CD14-positive monocyte (primary cell): ENCODE measurements at regions not wholly inside any gene's neighbourhood (a gene's known extent, or its start where the extent isn't known, plus 50 kb on each side); places are given as distances from the start of the nearest gene placed in this dataset.
A peak's percentile ranks its signal among the peaks of the same experiment; 100 is the strongest.

Experiments used
- DNase-seq, 3 donors: peaks; one replicate each; pipeline ENCODE4 v3.0.0-alpha.2; 2011 to 2022
- H2AFZ ChIP-seq: 2 replicates; pipeline ENCODE4 v1.6.0; 2012; ENCODE audit warnings: mild to moderate bottlenecking, low read depth, low read length, inconsistent platforms; ENCODE audit not compliant: insufficient read depth, poor library complexity, severe bottlenecking
- H3K27ac ChIP-seq, 2 donors: 1 replicate in 1 of 2; 2 replicates in 1 of 2; pipeline ENCODE4 v1.5.1; 2012 to 2013; ENCODE audit warnings: low read length in 2 of 2, control low read depth in 1 of 2, inconsistent platforms in 1 of 2, low read depth in 1 of 2, mild to moderate bottlenecking in 1 of 2
- H3K27me3 ChIP-seq, 2 donors: one replicate each; pipeline versions ENCODE4 v1.6.0 to v1.6.1; 2011 to 2013; ENCODE audit warnings: low read length in 2 of 2; ENCODE audit not compliant: control insufficient read depth in 2 of 2, insufficient read depth in 2 of 2
- H3K36me3 ChIP-seq, 2 donors: replicated peaks in 1 of 2; 1 replicate in 1 of 2; 2 replicates in 1 of 2; pipeline versions ENCODE4 v1.5.1 to v1.6.1; 2012 to 2013; ENCODE audit warnings: low read length in 2 of 2, control low read depth in 1 of 2, inconsistent platforms in 1 of 2, mild to moderate bottlenecking in 1 of 2; ENCODE audit not compliant: insufficient read depth in 2 of 2, control insufficient read depth in 1 of 2
- H3K4me1 ChIP-seq, 2 donors: 1 replicate in 1 of 2; 2 replicates in 1 of 2; pipeline versions ENCODE4 v1.5.1 to v1.6.1; 2012 to 2013; ENCODE audit warnings: low read length in 2 of 2, control low read depth in 1 of 2, inconsistent platforms in 1 of 2, mild to moderate bottlenecking in 1 of 2, moderate library complexity in 1 of 2; ENCODE audit not compliant: insufficient read depth in 2 of 2, control insufficient read depth in 1 of 2
- H3K4me2 ChIP-seq: replicated peaks from 2 replicates; pipeline ENCODE3; 2012; ENCODE audit warnings: low read length, moderate library complexity, mild to moderate bottlenecking; ENCODE audit not compliant: poor library complexity, severe bottlenecking; ENCODE audit errors: extremely low read depth
- H3K4me3 ChIP-seq, 3 experiments: fragments of 200-600 bp in 1 of 3; sonication (generic) in 1 of 3; replicated peaks in 1 of 3; 1 replicate in 2 of 3; 2 replicates in 1 of 3; pipeline ENCODE4 v1.5.1; 2011 to 2013; ENCODE audit warnings: low read length in 3 of 3, mild to moderate bottlenecking in 3 of 3, control low read depth in 2 of 3, low read depth in 2 of 3, inconsistent platforms in 1 of 3, moderate library complexity in 1 of 3
- H3K79me2 ChIP-seq: 2 replicates; pipeline ENCODE4 v1.6.0; 2012; ENCODE audit warnings: mild to moderate bottlenecking, control low read depth, inconsistent platforms, low read length, moderate library complexity; ENCODE audit not compliant: insufficient read depth
- H3K9ac ChIP-seq: 2 replicates; pipeline ENCODE4 v1.6.0; 2017; ENCODE audit warnings: low read length, mild to moderate bottlenecking; ENCODE audit not compliant: insufficient read depth, poor library complexity, severe bottlenecking
- H3K9me3 ChIP-seq, 2 donors: replicated peaks in 1 of 2; 1 replicate in 1 of 2; 2 replicates in 1 of 2; pipeline versions ENCODE4 v1.5.1 to v1.6.1; 2012 to 2013; ENCODE audit warnings: low read length in 2 of 2, control low read depth in 1 of 2; ENCODE audit not compliant: control insufficient read depth in 1 of 2, insufficient read depth in 1 of 2
- H4K20me1 ChIP-seq: 2 replicates; pipeline ENCODE4 v1.6.0; 2012; ENCODE audit warnings: mild to moderate bottlenecking, low read length, control low read depth, moderate library complexity; ENCODE audit not compliant: insufficient read depth
- H3K27ac Mint-ChIP-seq, 7 donors: one replicate each; pipeline ENCODE4 v1.8.0; 2020; ENCODE audit warnings: mild to moderate bottlenecking in 7 of 7, mixed read lengths in 7 of 7, moderate library complexity in 6 of 7, inconsistent platforms in 2 of 7
- H3K27me3 Mint-ChIP-seq, 3 donors: one replicate each; pipeline ENCODE4 v1.8.0; 2021 to 2022; ENCODE audit warnings: low read depth in 3 of 3, mild to moderate bottlenecking in 3 of 3, mixed read lengths in 3 of 3, moderate library complexity in 3 of 3, inconsistent platforms in 1 of 3
- H3K36me3 Mint-ChIP-seq, 2 donors: one replicate each; pipeline ENCODE4 v1.8.0; 2020; ENCODE audit warnings: mixed read lengths in 2 of 2, inconsistent platforms in 1 of 2, mild to moderate bottlenecking in 1 of 2
- H3K4me1 Mint-ChIP-seq: one replicate; pipeline ENCODE4 v1.8.0; 2020; ENCODE audit warnings: mild to moderate bottlenecking, mixed read lengths
- H3K4me3 Mint-ChIP-seq, 2 donors: one replicate each; pipeline ENCODE4 v1.8.0; 2020; ENCODE audit warnings: mild to moderate bottlenecking in 2 of 2, mixed read lengths in 2 of 2, moderate library complexity in 1 of 2
- H3K9me3 Mint-ChIP-seq, 7 donors: one replicate each; pipeline ENCODE4 v1.8.0; 2020 to 2022; ENCODE audit warnings: mixed read lengths in 7 of 7, mild to moderate bottlenecking in 6 of 7, moderate library complexity in 6 of 7, inconsistent platforms in 2 of 7
- CTCF ChIP-seq: fragments of 200-600 bp; IDR thresholded peaks from one replicate; pipeline ENCODE4 v1.8.0; 2022; ENCODE audit warnings: antibody characterized with exemption, mild to moderate bottlenecking
- WGBS: methylation state at CpG from one replicate; pipeline ENCODE4 v1.1.5; 2013; ENCODE audit warnings: missing lambda C conversion rate; ENCODE audit not compliant: insufficient coverage; 5-methylcytosine and 5-hydroxymethylcytosine counted together
- intact Hi-C, 2 donors: fragments of 100-400 bp; cut with micrococcal nuclease; formaldehyde crosslinking; loops; one replicate each; pipeline versions ENCODE4 v1.15.0 to v1.15.1; 2023

GRCh38 chr2:79368116-79368630 lies 144.7 kb upstream of the CTNNA2 start:
- Histone ChIP-seq H3K4me3 (no peak overlapping the region), H3K36me3 (no peaks in the 10 kb centered on the region), H2AFZ (no peak overlapping the region), H4K20me1 (no peaks in the 10 kb centered on the region), H3K9ac (no peak overlapping the region), H3K27me3 (no peaks in the 10 kb centered on the region), H3K27ac (no peak overlapping the region), H3K4me1 (no peaks in the 10 kb centered on the region), H3K79me2 (no peaks in the 10 kb centered on the region), H3K4me2 (no peak overlapping the region), H3K9me3 (peaks cover 0 to 7% of the 10 kb centered on the region in 2 donors)
- WGBS, result 81% methylated on average over 3 of the region's 5 CpGs
- no peaks in the 10 kb centered on the region for H3K27me3 Mint-ChIP-seq
- no peaks in the 10 kb centered on the region for H3K36me3 Mint-ChIP-seq
- peak overlapping the region in 1 of 7 donors; percentile 6 for H3K27ac Mint-ChIP-seq
- DNase-seq, result no peak
- H3K4me3 Mint-ChIP-seq, result no peak overlapping the region
- no peaks in the 10 kb centered on the region for H3K4me1 Mint-ChIP-seq
- intact Hi-C loops, result no loop called here
- TF ChIP-seq CTCF, result no peak
- peaks cover 0 to 3% (median 0%) of the 10 kb centered on the region in 7 donors for H3K9me3 Mint-ChIP-seq

DNA sequence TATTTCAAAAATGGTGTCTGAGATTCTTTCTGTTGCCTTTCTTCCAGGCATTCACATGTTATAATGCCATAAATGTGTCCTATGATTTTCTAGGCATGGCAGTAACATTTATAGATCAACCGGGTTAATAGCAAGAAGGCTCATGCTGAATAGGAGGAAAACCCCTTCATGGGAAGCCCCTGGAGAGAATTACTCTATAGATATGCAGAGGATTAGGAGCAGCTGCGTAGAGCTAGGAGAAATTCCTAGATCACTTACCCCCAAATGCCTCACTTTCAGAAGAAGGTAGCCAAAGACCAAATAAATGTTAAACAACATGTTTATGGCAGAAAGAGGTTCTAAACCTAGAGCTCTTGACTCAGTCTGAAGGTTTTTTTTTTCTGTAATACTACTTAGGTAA lies 153.4 kb upstream of the CTNNA2 start:
- H3K79me2 ChIP-seq, result no peaks in the 10 kb centered on the region
- H3K9me3 ChIP-seq, result no peaks in the 10 kb centered on the region
- Mint-ChIP-seq H3K4me3 (no peak overlapping the region), H3K9me3 (peaks cover 0 to 4% (median 1%) of the 10 kb centered on the region in 7 donors), H3K27ac (no peak overlapping the region), H3K27me3 (peaks cover 0 to 2% (median 0%) of the 10 kb centered on the region in 3 donors), H3K4me1 (no peaks in the 10 kb centered on the region), H3K36me3 (no peaks in the 10 kb centered on the region)
- WGBS, result no CpG with 5 or more reads among the region's 2 CpGs
- no peak for DNase-seq
- H3K36me3 ChIP-seq, result no peaks in the 10 kb centered on the region
- no peaks in the 10 kb centered on the region for H4K20me1 ChIP-seq
- H3K4me3 ChIP-seq, result no peak overlapping the region
- H2AFZ ChIP-seq, result no peak overlapping the region
- H3K4me2 ChIP-seq, result no peak overlapping the region
- no peaks in the 10 kb centered on the region for H3K27me3 ChIP-seq
- H3K4me1 ChIP-seq, result no peaks in the 10 kb centered on the region
- no peak for TF ChIP-seq CTCF
- no peak overlapping the region for H3K9ac ChIP-seq
- intact Hi-C loops, result no loop called here
- no peak overlapping the region for H3K27ac ChIP-seq
